BE2C (cell line): ENCODE measurements at regions not wholly inside any gene's neighbourhood (a gene's known extent, or its start where the extent isn't known, plus 50 kb on each side); places are given as distances from the start of the nearest gene placed in this dataset.

ENCODE experiments used
- DNase-seq: peaks from one replicate; pipeline ENCODE4 v3.0.0-alpha.2; 2020
- H3K27me3 ChIP-seq: fragments of 250-450 bp; sonication (Bioruptor Pico); 2 replicates; pipeline ENCODE4 v1.5.1; 2020; ENCODE audit warnings: mild to moderate bottlenecking
- H3K36me3 ChIP-seq: fragments of 250-450 bp; sonication (Bioruptor Pico); 2 replicates; pipeline ENCODE4 v1.5.1; 2020; ENCODE audit warnings: mild to moderate bottlenecking
- H3K4me1 ChIP-seq: fragments of 250-450 bp; sonication (Bioruptor Pico); 2 replicates; pipeline ENCODE4 v1.5.1; 2020
- H3K4me3 ChIP-seq: 2 replicates; pipeline ENCODE4 v1.5.1; 2011; ENCODE audit warnings: low read depth, low read length
- H3K9me3 ChIP-seq: fragments of 250-450 bp; sonication (Bioruptor Pico); 2 replicates; pipeline ENCODE4 v1.5.1; 2020
- CTCF ChIP-seq: IDR thresholded peaks from 2 replicates; pipeline ENCODE4 v1.5.1; 2012; ENCODE audit warnings: mild to moderate bottlenecking, low read depth, low read length

- H3K4me1 ChIP-seq = no peaks in the 10 kb centered on the region
- no peak for TF ChIP-seq CTCF
- H3K27me3 ChIP-seq = no peaks in the 10 kb centered on the region
- no peak for DNase-seq
- no peaks in the 10 kb centered on the region for H3K36me3 ChIP-seq
- no peaks in the 10 kb centered on the region for H3K9me3 ChIP-seq
- no peak overlapping the region for H3K4me3 ChIP-seq
Measured at GRCh38 chr13:103325672-103326071, 259.5 kb upstream of the SLC10A2 start.

GRCh38 chr13:103324641-103325040, 258.4 kb upstream of the SLC10A2 start:
- TF ChIP-seq CTCF = no peak
- H3K36me3 ChIP-seq = no peaks in the 10 kb centered on the region
- DNase-seq = no peak
- H3K4me1 ChIP-seq = peaks cover 5% of the 10 kb centered on the region; the same call in 1 of the 2 replicates
- no peaks in the 10 kb centered on the region for H3K27me3 ChIP-seq
- no peak overlapping the region for H3K4me3 ChIP-seq
- no peaks in the 10 kb centered on the region for H3K9me3 ChIP-seq

GRCh38 chr13:103315711-103316110, 249.5 kb upstream of the SLC10A2 start:
- TF ChIP-seq CTCF = no peak
- no peaks in the 10 kb centered on the region for H3K27me3 ChIP-seq

GRCh38 chr13:103312467-103312866, 246.2 kb upstream of the SLC10A2 start:
- Histone ChIP-seq H3K36me3 (no peaks in the 10 kb centered on the region), H3K4me1 (peaks cover under 1% of the 10 kb centered on the region; the same call in 1 of the 2 replicates), H3K9me3 (no peaks in the 10 kb centered on the region), H3K27me3 (no peaks in the 10 kb centered on the region), H3K4me3 (no peak overlapping the region)
- DNase-seq = no peak
- no peak for TF ChIP-seq CTCF

More at GRCh38 chr13:103315711-103316110, 249.5 kb upstream of the SLC10A2 start:
- no peak for DNase-seq
- Histone ChIP-seq H3K4me1 (peaks cover 6% of the 10 kb centered on the region), H3K36me3 (no peaks in the 10 kb centered on the region), H3K4me3 (no peak overlapping the region), H3K9me3 (no peaks in the 10 kb centered on the region)

- no peak for DNase-seq
- H3K36me3 ChIP-seq = no peaks in the 10 kb centered on the region
- no peak overlapping the region for H3K4me3 ChIP-seq
- H3K4me1 ChIP-seq = peaks cover 4% of the 10 kb centered on the region; the same call in 1 of the 2 replicates
- TF ChIP-seq CTCF = no peak
- no peaks in the 10 kb centered on the region for H3K27me3 ChIP-seq
- H3K9me3 ChIP-seq = no peaks in the 10 kb centered on the region
Measured at GRCh38 chr13:103308667-103309066, 242.4 kb upstream of the SLC10A2 start.

- TF ChIP-seq CTCF = no peak
- H3K4me3 ChIP-seq = no peak overlapping the region
- H3K9me3 ChIP-seq = no peaks in the 10 kb centered on the region
- peaks cover 4% of the 10 kb centered on the region; the same call in 1 of the 2 replicates for H3K4me1 ChIP-seq
- no peak for DNase-seq
- no peaks in the 10 kb centered on the region for H3K36me3 ChIP-seq
- H3K27me3 ChIP-seq = no peaks in the 10 kb centered on the region
Measured at GRCh38 chr13:103306163-103306562, 239.9 kb upstream of the SLC10A2 start.
